ENCODE measurements at regions not wholly inside any gene's neighbourhood (a gene's known extent, or its start where the extent isn't known, plus 50 kb on each side); places are given as distances from the start of the nearest gene placed in this dataset.
"Not testable (repeated sequence)": the region's sequence is repeated elsewhere in the genome, so short reads cannot be mapped to it uniquely, and the experiment has no call there.

GRCh38 chr2:57703407-57703806 is 343.2 kb upstream of the VRK2 start:
- no peak overlapping the region for H3K27ac ChIP-seq
- no peak overlapping the region for H3K4me2 ChIP-seq (ENCODE audit: low read length)
- H3K9me3 ChIP-seq (ENCODE audit: control insufficient read depth, low read length), result no peaks in the 10 kb centered on the region
- H3K4me1 ChIP-seq, result no peaks in the 10 kb centered on the region
- no peaks in the 10 kb centered on the region for H3K79me2 ChIP-seq
- no peak for TF ChIP-seq CTCF (IDR thresholded peaks at IDR 0.05)
- no peak overlapping the region for H3K4me3 ChIP-seq (ENCODE audit: low read depth, low read length)
- H3K36me3 ChIP-seq (ENCODE audit: control insufficient read depth, insufficient read depth, low read length), result no peaks in the 10 kb centered on the region
- H2AFZ ChIP-seq, result no peak overlapping the region
- no peaks in the 10 kb centered on the region for H3K27me3 ChIP-seq (ENCODE audit: control insufficient read depth, insufficient read depth, low read length)
- H3K9ac ChIP-seq, result no peak overlapping the region

GRCh38 chr2:57707794-57708193 is 338.8 kb upstream of the VRK2 start:
- not testable (repeated sequence) for H3K4me1 ChIP-seq; H3K9ac ChIP-seq; H3K4me3 ChIP-seq (ENCODE audit: low read depth, low read length); H2AFZ ChIP-seq; H3K4me2 ChIP-seq (ENCODE audit: low read length); H3K36me3 ChIP-seq (ENCODE audit: control insufficient read depth, insufficient read depth, low read length); H3K27ac ChIP-seq; H3K79me2 ChIP-seq; H3K27me3 ChIP-seq (ENCODE audit: control insufficient read depth, insufficient read depth, low read length); H3K9me3 ChIP-seq (ENCODE audit: control insufficient read depth, low read length)

- Histone ChIP-seq H3K4me3 (ENCODE audit: low read depth, low read length) (no peak overlapping the region), H3K36me3 (ENCODE audit: control insufficient read depth, insufficient read depth, low read length) (no peaks in the 10 kb centered on the region), H2AFZ (no peak overlapping the region), H3K4me1 (no peaks in the 10 kb centered on the region), H3K27me3 (ENCODE audit: control insufficient read depth, insufficient read depth, low read length) (no peaks in the 10 kb centered on the region), H3K9ac (no peak overlapping the region), H3K79me2 (no peaks in the 10 kb centered on the region), H3K4me2 (ENCODE audit: low read length) (no peak overlapping the region), H3K9me3 (ENCODE audit: control insufficient read depth, low read length) (no peaks in the 10 kb centered on the region), H3K27ac (no peak overlapping the region)
- no peak for TF ChIP-seq CTCF (IDR thresholded peaks at IDR 0.05)
Measured at GRCh38 chr2:57711991-57712390, 334.6 kb upstream of the VRK2 start.

- Histone ChIP-seq H3K4me1 (no peaks in the 10 kb centered on the region), H3K4me2 (ENCODE audit: low read length) (peak overlapping the region; percentile 62), H3K9ac (no peak overlapping the region), H3K4me3 (ENCODE audit: low read depth, low read length) (no peak overlapping the region), H3K79me2 (no peaks in the 10 kb centered on the region), H2AFZ (peak overlapping the region; percentile 74), H3K27me3 (ENCODE audit: control insufficient read depth, insufficient read depth, low read length) (no peaks in the 10 kb centered on the region), H3K9me3 (ENCODE audit: control insufficient read depth, low read length) (no peaks in the 10 kb centered on the region), H3K27ac (no peak overlapping the region), H3K36me3 (ENCODE audit: control insufficient read depth, insufficient read depth, low read length) (no peaks in the 10 kb centered on the region)
- TF ChIP-seq CTCF (IDR thresholded peaks at IDR 0.05), result peak; percentile 56
Measured at GRCh38 chr2:57720728-57721627, 325.6 kb upstream of the VRK2 start.

- Histone ChIP-seq H3K79me2 (no peaks in the 10 kb centered on the region), H3K36me3 (ENCODE audit: control insufficient read depth, insufficient read depth, low read length) (no peaks in the 10 kb centered on the region), H3K9ac (no peak overlapping the region), H3K4me3 (ENCODE audit: low read depth, low read length) (no peak overlapping the region), H3K4me2 (ENCODE audit: low read length) (no peak overlapping the region), H3K4me1 (no peaks in the 10 kb centered on the region), H3K27me3 (ENCODE audit: control insufficient read depth, insufficient read depth, low read length) (no peaks in the 10 kb centered on the region), H3K9me3 (ENCODE audit: control insufficient read depth, low read length) (no peaks in the 10 kb centered on the region), H2AFZ (no peak overlapping the region), H3K27ac (no peak overlapping the region)
- no peak for TF ChIP-seq CTCF (IDR thresholded peaks at IDR 0.05)
Measured at GRCh38 chr2:57725337-57725947, 321.2 kb upstream of the VRK2 start.

Data from parathyroid adenoma (tissue), 2 donors.